HAP-1 (cell line): ENCODE measurements at regions not wholly inside any gene's neighbourhood (a gene's known extent, or its start where the extent isn't known, plus 50 kb on each side); places are given as distances from the start of the nearest gene placed in this dataset.
A peak's percentile ranks its signal among the peaks of the same experiment; 100 is the strongest.

Source experiments
- DNase-seq, 2 experiments: peaks; one replicate each; pipeline ENCODE4 v3.0.0-alpha.2; 2016 to 2020; ENCODE audit warnings: low spot score in 2 of 2
- H3K27me3 ChIP-seq: fragments of 250-450 bp; sonication (Bioruptor Pico); 2 replicates; pipeline ENCODE4 v1.5.1; 2020; ENCODE audit warnings: low read depth, mild to moderate bottlenecking, moderate library complexity
- H3K36me3 ChIP-seq: fragments of 250-450 bp; sonication (Bioruptor Pico); replicated peaks from 2 replicates; pipeline ENCODE4 v1.5.1; 2020; ENCODE audit warnings: mild to moderate bottlenecking
- H3K4me1 ChIP-seq: fragments of 250-450 bp; sonication (Bioruptor Pico); 2 replicates; pipeline ENCODE4 v1.5.1; 2020; ENCODE audit warnings: mild to moderate bottlenecking
- H3K4me3 ChIP-seq: fragments of 250-450 bp; sonication (Bioruptor Pico); 2 replicates; pipeline ENCODE4 v1.5.1; 2020; ENCODE audit warnings: mild to moderate bottlenecking, moderate library complexity
- H3K9me3 ChIP-seq: fragments of 250-450 bp; sonication (Bioruptor Pico); 2 replicates; pipeline ENCODE4 v1.5.1; 2020; ENCODE audit warnings: mild to moderate bottlenecking, moderate library complexity
- in situ Hi-C: fragments of 300-500 bp; cut with MboI; formaldehyde crosslinking; loops from 3 replicates; pipeline ENCODE4 v1.14.3; 2020; ENCODE audit warnings: low sequenced_read_pairs, inconsistent platforms, mixed read lengths

DNA sequence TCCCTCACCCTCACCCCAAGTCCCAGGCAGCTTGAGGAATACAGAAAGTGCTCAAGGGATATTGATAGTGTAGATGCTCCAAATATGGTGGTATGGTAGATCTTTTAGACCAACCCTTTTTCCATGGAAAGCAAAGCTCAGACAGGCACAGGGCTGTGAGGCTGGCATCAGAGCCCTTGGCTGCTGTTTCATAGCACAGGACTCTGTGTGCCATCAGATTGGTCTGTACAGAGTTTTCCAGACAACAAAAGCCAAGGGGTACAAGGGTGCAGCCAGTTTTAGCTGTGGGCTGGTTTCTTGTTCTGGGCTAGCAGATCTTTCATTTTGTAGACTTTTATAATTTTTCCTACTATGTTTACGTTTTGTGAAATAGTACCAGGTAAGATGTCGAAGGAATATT is 296.9 kb upstream of the TNP1 start:
- in situ Hi-C loops, result no loop called here
- Histone ChIP-seq H3K9me3 (no peaks in the 10 kb centered on the region), H3K36me3 (no peaks in the 10 kb centered on the region), H3K4me1 (no peaks in the 10 kb centered on the region), H3K27me3 (no peaks in the 10 kb centered on the region), H3K4me3 (no peak overlapping the region)
- no peak for DNase-seq

DNA sequence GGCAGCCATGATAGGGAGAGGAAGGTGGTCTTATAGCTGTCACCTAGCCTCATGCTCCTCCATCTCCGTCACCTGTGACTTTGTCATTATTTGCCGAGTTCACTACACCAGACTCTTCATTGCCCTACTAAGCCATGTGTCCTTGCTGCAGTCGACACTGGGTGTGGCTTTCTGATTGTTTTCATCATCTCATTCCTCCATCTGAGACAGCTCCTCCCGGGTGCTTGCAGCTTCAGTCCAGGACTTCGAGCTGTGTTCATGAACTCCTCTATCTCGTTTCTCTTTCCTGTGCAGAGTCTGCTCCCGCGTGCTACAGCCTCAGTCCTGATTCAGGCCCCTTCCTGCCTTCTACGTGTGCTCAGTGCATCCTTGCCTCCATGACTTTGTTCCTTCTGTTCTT is 295.1 kb upstream of the TNP1 start:
- Histone ChIP-seq H3K4me1 (no peaks in the 10 kb centered on the region), H3K27me3 (no peaks in the 10 kb centered on the region), H3K36me3 (no peaks in the 10 kb centered on the region), H3K9me3 (no peaks in the 10 kb centered on the region), H3K4me3 (no peak overlapping the region)
- in situ Hi-C loops, result no loop called here
- no peak for DNase-seq

DNA sequence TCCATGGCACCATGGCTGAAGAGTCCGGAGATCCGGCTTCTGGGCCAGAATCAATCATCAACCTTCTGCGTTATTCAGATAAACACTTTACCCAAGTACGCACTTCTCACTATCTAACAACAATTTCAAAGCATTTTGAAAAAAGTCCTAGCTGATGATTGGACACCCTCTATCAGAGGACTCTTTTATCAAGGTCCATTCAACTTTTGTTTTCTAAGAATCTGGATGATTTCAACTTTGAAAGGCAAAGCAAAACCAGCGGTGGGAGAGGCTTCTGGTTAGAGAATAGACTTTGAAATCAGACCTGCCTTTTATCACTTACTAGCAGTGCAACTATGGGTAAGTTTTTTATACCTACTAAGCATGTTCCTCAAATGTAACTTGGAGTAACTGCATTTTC is 293.6 kb upstream of the TNP1 start:
- in situ Hi-C loops, result no loop called here
- no peaks in the 10 kb centered on the region for H3K4me1 ChIP-seq
- no peak overlapping the region for H3K4me3 ChIP-seq
- DNase-seq, result no peak
- no peaks in the 10 kb centered on the region for H3K36me3 ChIP-seq
- H3K27me3 ChIP-seq, result no peaks in the 10 kb centered on the region
- H3K9me3 ChIP-seq, result no peaks in the 10 kb centered on the region

DNA sequence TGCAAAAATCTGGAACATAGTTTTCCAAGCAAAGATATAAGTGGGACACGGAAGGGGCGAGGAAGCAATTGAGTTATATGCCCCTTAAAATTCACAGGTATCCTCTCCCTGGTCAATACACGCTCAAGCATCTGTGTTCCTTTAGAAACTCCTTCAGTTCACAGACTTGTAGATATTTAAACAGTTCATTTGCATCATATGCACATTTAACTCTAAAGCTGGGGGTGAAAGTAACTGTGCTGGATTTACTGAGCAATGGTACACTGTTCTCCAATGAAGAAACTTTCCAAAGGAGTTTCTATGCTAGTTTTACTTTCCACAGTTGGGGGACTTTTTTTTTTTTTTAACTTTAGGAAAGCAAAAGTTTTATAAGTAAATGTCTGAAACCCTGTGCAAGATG is 293.0 kb upstream of the TNP1 start:
- in situ Hi-C loops, result no loop called here

DNA sequence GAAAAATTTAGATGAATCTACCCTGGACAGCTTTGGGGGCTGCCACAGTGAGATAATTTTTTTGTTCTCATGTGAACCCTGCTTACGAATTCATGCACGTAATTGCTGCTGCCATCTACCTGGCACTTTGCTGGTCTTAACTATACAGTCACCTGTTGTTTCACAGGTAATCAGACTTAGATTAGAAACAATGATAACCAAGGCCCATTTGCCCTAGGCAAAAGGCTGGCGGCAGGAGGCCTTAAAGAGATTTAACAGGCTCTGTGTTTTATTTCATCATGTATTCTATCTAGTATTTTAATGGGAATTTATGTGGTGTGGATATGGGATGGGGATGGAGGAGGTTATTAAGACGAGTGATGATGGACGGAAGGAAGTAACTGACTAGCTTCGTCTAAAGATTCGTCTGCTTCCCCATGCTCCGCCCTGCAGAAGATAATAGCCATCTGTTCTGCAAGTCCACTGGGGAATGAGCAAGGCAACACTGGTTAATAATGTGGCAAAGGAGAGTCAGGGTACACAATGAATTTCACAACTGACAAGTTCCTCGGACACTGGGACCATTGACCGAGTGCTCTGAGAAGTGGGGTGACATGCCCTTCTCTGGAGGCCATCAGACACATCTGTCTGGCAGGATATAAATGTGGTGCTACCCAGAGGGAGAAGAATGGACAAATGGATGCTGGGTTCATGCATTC is 291.8 kb upstream of the TNP1 start:
- no peak for DNase-seq
- Histone ChIP-seq H3K4me3 (no peak overlapping the region), H3K9me3 (no peaks in the 10 kb centered on the region), H3K4me1 (no peaks in the 10 kb centered on the region), H3K27me3 (no peaks in the 10 kb centered on the region), H3K36me3 (no peaks in the 10 kb centered on the region)
- in situ Hi-C loops, result no loop called here

More for the DNA sequence above, 293.0 kb upstream of the TNP1 start:
- Histone ChIP-seq H3K4me1 (no peaks in the 10 kb centered on the region), H3K4me3 (no peak overlapping the region), H3K36me3 (no peaks in the 10 kb centered on the region), H3K9me3 (no peaks in the 10 kb centered on the region), H3K27me3 (no peaks in the 10 kb centered on the region)
- DNase-seq, result no peak

DNA sequence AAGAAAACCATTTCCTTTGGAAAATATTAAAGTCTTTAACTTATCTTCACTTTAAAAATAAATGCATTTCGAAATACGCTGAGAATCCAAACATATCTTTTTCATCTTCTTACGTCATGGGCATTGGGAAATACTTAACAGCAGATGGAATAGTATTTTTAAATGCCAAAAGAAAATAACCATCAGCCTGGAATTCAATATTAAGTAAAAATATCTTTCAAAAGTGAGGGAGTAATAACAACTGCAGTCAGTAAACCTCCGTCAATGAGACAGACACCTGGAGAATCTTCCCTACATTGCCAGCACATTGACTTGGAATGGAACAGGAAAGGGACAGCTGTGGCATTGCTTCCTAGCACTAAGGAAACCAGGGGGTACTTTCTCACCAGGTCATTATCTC is 290.4 kb upstream of the TNP1 start:
- in situ Hi-C loops, result no loop called here
- no peaks in the 10 kb centered on the region for H3K27me3 ChIP-seq

DNA sequence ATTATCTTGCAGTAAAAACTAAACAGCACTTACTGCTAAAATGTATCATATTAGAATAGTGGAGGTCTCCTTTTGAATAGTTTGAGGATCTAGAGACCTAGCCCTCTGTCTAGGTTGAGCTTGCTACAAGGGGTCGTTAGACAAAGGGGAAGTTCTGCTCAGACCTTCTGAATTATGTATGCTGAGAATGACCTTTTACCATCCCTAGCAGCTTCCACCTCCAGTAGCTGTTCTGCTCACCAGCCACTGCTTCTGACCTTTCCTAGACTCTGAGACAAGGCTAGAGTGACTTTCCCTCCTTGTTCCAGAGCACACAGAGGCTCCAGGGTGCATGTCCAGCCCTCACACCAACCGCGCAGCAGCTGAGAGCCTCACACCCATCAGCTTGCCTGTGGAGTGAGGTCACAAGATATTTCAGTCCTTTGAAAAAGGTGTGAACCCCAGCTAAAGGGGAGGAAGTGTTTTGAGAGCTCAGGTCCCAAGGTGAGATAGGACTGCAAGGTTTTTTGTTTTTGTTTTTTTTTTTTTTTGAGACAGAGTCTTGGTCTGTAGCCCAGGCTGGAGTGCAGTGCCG is 289.3 kb upstream of the TNP1 start:
- in situ Hi-C loops, result no loop called here
- no peak for DNase-seq
- Histone ChIP-seq H3K9me3 (no peaks in the 10 kb centered on the region), H3K4me1 (no peaks in the 10 kb centered on the region), H3K27me3 (no peaks in the 10 kb centered on the region), H3K36me3 (no peaks in the 10 kb centered on the region), H3K4me3 (no peak overlapping the region)

More for the DNA sequence above, 290.4 kb upstream of the TNP1 start:
- Histone ChIP-seq H3K4me1 (no peaks in the 10 kb centered on the region), H3K9me3 (no peaks in the 10 kb centered on the region), H3K36me3 (no peaks in the 10 kb centered on the region), H3K4me3 (no peak overlapping the region)
- DNase-seq, result no peak

DNA sequence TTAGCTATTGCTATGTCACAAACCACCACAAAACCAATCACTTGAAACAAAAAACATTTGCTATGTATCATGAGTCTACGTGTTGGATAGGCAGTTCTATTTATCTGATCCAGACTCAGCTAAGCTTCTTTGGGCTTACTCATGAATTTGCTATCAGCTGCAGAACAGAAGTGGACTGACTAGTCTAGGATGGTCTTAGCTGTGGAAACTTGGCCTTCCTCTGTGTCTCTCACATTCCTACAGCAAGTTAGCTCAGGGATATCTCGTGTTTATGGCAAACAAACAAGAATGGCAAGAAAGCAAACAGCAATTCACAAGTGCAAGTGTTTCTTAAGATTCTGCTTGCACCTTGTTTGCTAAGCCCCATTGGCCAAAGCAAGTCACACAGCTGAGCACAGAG is 288.0 kb upstream of the TNP1 start:
- Histone ChIP-seq H3K9me3 (no peaks in the 10 kb centered on the region), H3K36me3 (no peaks in the 10 kb centered on the region), H3K27me3 (no peaks in the 10 kb centered on the region), H3K4me1 (no peaks in the 10 kb centered on the region), H3K4me3 (no peak overlapping the region)
- no peak for DNase-seq
- in situ Hi-C loops, result no loop called here

DNA sequence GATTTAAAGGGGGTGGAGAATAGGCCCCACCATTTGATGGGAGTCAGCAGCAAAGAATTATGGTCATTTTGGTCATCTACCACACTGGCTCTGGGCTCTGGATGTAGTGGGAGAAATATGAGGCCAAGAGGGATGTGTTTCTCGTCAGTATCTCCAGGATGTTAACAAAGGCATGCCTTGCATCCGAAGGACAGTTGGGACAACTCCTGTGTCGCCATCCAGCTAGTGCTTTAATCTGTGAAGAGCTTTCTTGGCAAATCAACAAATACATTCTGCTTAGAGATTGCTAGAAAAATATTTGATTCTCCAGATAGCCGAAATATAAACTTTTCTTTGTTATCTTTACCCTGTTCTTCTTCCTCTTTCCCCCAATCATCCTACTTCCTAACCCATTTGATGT is 287.1 kb upstream of the TNP1 start:
- H3K27me3 ChIP-seq, result no peaks in the 10 kb centered on the region
- no peak for DNase-seq
- H3K4me1 ChIP-seq, result no peaks in the 10 kb centered on the region
- no peaks in the 10 kb centered on the region for H3K36me3 ChIP-seq
- in situ Hi-C loops, result no loop called here
- H3K4me3 ChIP-seq, result no peak overlapping the region
- H3K9me3 ChIP-seq, result no peaks in the 10 kb centered on the region

DNA sequence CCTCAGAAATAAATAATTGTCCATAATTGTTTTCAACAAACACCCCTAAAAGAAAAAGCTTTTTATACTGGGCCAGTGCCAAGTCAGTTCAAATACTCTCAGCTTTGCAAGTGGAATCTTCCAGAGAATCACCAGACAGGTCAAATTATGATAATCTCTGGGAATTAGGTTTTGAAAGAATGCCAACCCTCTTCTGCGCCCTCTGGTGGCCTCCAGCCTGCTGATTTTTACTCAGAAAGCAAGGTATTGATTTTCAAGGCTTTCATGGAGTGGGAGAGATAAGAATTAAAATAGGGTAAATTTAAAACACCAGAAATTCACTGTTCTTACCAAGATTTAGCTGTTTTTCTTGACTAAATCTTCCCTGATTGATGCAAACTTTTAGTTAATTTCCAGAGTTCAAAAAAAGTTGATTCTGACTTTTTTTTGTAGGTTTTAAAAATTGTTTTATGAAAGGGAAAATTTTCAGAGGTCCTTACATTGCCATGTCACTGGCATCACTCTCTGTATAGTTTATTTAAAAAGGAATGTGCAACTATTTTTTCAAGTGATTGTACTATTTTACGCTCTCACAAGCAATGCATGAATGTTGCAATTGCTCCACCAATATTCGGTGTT is 282.9 kb upstream of the TNP1 start:
- in situ Hi-C loops, result no loop called here
- Histone ChIP-seq H3K27me3 (no peaks in the 10 kb centered on the region), H3K4me3 (no peak overlapping the region), H3K36me3 (no peaks in the 10 kb centered on the region), H3K4me1 (no peaks in the 10 kb centered on the region), H3K9me3 (no peaks in the 10 kb centered on the region)
- DNase-seq, result peak; percentile 52 to 77

DNA sequence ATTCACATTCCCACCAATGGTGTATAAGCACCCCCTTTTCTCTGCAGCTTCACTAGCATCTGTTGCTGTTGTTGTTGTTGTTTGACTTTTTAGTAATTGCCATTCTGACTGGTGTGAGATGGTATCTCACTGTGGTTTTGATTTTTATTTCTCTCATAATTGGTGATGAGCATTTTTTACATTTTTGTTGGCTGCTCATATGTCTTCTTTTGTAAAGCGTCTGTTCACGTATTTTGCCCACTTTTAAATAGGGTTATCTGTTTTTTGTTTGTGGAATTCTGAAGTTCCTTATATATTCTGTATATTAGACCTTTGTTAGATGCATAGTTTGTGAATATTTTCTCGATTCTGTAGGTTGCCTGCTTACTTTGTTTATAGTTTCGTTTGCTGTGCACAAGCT is 278.4 kb upstream of the TNP1 start:
- Histone ChIP-seq H3K27me3 (no peaks in the 10 kb centered on the region), H3K36me3 (no peaks in the 10 kb centered on the region), H3K4me1 (no peaks in the 10 kb centered on the region), H3K4me3 (no peak overlapping the region), H3K9me3 (no peaks in the 10 kb centered on the region)
- DNase-seq, result no peak
- in situ Hi-C loops, result no loop called here

DNA sequence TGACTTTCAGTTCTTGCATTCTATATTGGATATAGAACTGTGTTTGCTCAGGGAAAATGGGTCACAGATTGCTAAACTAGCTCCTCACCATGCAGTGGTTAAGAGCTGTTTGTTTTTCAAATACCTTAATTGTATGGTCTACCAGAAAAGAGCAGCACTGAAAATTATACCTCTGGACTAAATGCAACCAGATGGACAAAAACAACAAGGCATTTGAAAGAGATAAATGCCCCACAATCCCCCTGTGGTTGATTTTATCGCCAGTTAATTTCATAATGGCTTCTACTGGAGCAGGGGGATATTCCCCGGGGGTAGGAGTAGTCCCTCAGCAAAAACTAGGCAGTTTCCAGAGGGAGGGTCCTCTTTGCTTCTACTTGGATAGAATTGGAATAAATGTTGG is 267.9 kb upstream of the TNP1 start:
- no peaks in the 10 kb centered on the region for H3K36me3 ChIP-seq

DNA sequence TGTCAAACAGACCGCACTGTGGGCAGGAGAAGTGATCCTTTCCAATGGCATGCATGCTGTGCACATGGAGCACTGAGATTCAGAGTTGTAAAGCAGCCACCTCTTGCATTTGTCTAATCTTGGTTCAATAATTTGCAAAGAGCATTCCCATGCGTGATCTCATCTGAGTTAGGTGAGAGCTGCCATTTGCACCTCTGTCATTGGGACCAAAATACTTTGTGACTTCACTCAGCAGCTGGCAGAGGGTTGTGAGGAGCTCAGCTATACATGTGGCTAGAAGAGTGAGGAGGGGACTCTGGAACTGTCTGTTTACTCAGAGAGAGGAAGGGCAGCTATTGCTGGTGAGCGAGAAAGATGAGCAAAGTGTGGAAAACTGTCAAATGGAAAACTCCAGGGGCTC is 265.1 kb upstream of the TNP1 start:
- no peaks in the 10 kb centered on the region for H3K9me3 ChIP-seq
- DNase-seq, result no peak
- H3K36me3 ChIP-seq, result no peaks in the 10 kb centered on the region
- H3K27me3 ChIP-seq, result no peaks in the 10 kb centered on the region
- H3K4me3 ChIP-seq, result no peak overlapping the region
- H3K4me1 ChIP-seq, result no peaks in the 10 kb centered on the region
- in situ Hi-C loops, result no loop called here

More for the DNA sequence above, 267.9 kb upstream of the TNP1 start:
- DNase-seq, result no peak
- Histone ChIP-seq H3K27me3 (peaks cover 2% of the 10 kb centered on the region; the same call in 1 of the 2 replicates), H3K4me1 (no peaks in the 10 kb centered on the region), H3K9me3 (no peaks in the 10 kb centered on the region), H3K4me3 (no peak overlapping the region)
- in situ Hi-C loops, result no loop called here

DNA sequence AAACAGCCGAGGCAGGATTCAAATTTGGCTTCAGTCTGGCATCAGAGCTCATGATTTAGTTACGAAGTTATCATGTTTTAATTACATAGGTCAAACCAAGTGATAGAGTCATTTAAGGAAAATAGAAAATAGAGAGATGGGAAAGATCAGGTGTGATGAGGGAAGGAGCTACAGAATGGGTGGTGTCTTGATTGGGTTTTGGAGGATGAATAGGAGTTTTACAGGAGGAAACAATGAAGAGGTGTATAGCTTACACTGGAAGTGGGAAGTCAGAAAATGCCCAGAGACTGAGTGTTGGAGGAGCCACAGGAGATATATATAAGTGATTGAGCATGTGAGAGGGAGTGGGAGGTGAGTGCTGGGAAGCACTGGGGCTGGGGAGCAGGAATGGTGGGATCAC is 264.2 kb upstream of the TNP1 start:
- Histone ChIP-seq H3K9me3 (no peaks in the 10 kb centered on the region), H3K27me3 (no peaks in the 10 kb centered on the region), H3K4me1 (no peaks in the 10 kb centered on the region), H3K36me3 (no peaks in the 10 kb centered on the region), H3K4me3 (no peak overlapping the region)
- no peak for DNase-seq
- in situ Hi-C loops, result no loop called here
